Peyer's patch (tissue), 4 donors: ENCODE measurements at regions not wholly inside any gene's neighbourhood (a gene's known extent, or its start where the extent isn't known, plus 50 kb on each side); places are given as distances from the start of the nearest gene placed in this dataset.

ENCODE experiments used
- DNase-seq, 3 donors: peaks; one replicate each; pipeline ENCODE4 v3.0.0-alpha.2; 2017 to 2019
- H3K27ac ChIP-seq, 4 donors: fragments of 200-600 bp; sonication (generic); one replicate each; pipeline ENCODE4 v1.5.1; 2016 to 2019
- H3K27me3 ChIP-seq, 2 donors: fragments of 200-600 bp; sonication (generic); one replicate each; pipeline ENCODE4 v1.5.1; 2019
- H3K36me3 ChIP-seq, 3 donors: fragments of 200-600 bp; sonication (generic); one replicate each; pipeline ENCODE4 v1.5.1; 2016 to 2019
- H3K4me1 ChIP-seq, 4 donors: fragments of 200-600 bp; sonication (generic); one replicate each; pipeline ENCODE4 v1.5.1; 2016 to 2019
- H3K4me3 ChIP-seq, 4 donors: fragments of 200-600 bp; sonication (generic); 1 replicate in 3 of 4; 2 replicates in 1 of 4; pipeline ENCODE4 v1.5.1; 2016 to 2019; ENCODE audit warnings: mild to moderate bottlenecking in 1 of 4
- H3K9me3 ChIP-seq, 4 donors: fragments of 200-600 bp; sonication (generic); one replicate each; pipeline ENCODE4 v1.5.1; 2016 to 2019; ENCODE audit warnings: mild to moderate bottlenecking in 1 of 4
- POLR2A ChIP-seq, 2 donors: fragments of 450-650 bp; IDR thresholded peaks; one replicate each; pipeline ENCODE4 v1.5.1; 2017; ENCODE audit warnings: antibody characterized with exemption in 2 of 2, mild to moderate bottlenecking in 2 of 2, moderate library complexity in 2 of 2
- TF ChIP-seq, protein P1 (sequence below), 6 experiments: fragments of 450-650 bp in 4 of 6; fragments of 200-600 bp in 2 of 6; sonication (generic) in 1 of 6; IDR thresholded peaks; one replicate each; pipeline ENCODE4 v1.5.1; 2017 to 2019; ENCODE audit warnings: antibody characterized with exemption in 6 of 6, mild to moderate bottlenecking in 3 of 6, moderate library complexity in 1 of 6

DNA sequence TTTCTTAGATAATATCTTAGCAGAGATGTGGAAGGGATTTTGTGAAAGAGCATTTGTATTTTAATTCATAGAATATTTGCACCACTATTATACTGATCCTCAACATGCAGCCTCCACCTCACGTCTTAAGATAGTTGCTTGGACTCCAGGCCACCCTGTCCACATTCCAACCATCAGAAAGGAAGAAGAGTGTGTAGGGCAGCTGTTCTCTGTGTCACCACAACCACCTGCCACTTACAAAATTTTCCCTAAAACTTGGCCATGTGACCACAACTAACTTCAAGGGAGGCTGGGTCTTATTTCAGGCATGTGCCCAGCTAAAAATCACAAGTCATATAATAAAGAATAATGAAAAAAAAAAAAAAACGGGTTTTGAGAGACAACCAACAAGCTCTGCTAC is 528.1 kb downstream of the RAB28 start:
- no peak for DNase-seq
- Histone ChIP-seq H3K27me3 (no peaks in the 10 kb centered on the region), H3K4me3 (no peak overlapping the region), H3K36me3 (no peaks in the 10 kb centered on the region), H3K9me3 (no peaks in the 10 kb centered on the region), H3K4me1 (no peaks in the 10 kb centered on the region), H3K27ac (no peak overlapping the region)
- TF ChIP-seq POLR2A (IDR thresholded peaks at IDR 0.05): no peak
- TF ChIP-seq, protein P1, sequence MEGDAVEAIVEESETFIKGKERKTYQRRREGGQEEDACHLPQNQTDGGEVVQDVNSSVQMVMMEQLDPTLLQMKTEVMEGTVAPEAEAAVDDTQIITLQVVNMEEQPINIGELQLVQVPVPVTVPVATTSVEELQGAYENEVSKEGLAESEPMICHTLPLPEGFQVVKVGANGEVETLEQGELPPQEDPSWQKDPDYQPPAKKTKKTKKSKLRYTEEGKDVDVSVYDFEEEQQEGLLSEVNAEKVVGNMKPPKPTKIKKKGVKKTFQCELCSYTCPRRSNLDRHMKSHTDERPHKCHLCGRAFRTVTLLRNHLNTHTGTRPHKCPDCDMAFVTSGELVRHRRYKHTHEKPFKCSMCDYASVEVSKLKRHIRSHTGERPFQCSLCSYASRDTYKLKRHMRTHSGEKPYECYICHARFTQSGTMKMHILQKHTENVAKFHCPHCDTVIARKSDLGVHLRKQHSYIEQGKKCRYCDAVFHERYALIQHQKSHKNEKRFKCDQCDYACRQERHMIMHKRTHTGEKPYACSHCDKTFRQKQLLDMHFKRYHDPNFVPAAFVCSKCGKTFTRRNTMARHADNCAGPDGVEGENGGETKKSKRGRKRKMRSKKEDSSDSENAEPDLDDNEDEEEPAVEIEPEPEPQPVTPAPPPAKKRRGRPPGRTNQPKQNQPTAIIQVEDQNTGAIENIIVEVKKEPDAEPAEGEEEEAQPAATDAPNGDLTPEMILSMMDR (IDR thresholded peaks at IDR 0.05): no peak

DNA sequence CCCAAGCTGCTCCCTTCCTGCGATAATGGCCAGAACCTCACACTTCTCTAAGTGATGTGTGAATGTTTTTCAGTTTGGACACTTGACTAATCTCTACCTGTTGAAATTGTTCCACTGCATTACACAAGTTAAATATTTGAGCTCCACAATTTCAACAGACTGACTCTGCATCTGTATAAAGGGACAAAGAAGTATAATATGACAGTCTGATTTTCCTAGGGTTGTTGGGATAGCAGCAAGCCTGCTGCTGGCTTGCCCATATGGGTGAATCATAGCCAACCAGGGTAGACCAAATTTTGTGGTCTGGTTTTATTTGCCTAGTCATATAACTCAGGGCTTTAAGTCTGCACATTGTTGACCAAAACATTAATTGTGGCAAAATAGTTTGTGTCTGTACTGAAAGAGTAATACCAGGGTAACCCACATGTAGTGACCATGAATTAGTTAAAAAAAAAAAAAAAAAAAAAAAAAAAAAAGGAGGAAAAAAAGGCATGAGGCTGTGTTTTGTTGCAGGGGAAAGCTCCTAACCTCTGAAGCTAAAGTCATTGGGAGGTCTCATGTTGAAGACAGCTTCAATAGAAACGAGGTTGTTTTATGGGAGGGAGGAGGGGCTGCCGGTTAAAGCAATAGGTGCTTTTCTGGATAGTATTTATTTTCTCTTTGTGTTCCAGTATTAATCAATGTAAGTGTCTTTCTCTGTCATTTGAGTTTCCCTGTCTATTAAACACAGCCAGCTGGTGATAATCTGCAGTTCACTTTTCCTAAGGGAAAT is 534.2 kb downstream of the RAB28 start:
- H3K27me3 ChIP-seq: no peaks in the 10 kb centered on the region
- TF ChIP-seq POLR2A (IDR thresholded peaks at IDR 0.05): no peak
- TF ChIP-seq, protein P1 (IDR thresholded peaks at IDR 0.05): no peak
- H3K9me3 ChIP-seq: no peaks in the 10 kb centered on the region
- H3K4me3 ChIP-seq: no peak overlapping the region
- no peak for DNase-seq
- no peak overlapping the region for H3K27ac ChIP-seq
- no peaks in the 10 kb centered on the region for H3K36me3 ChIP-seq
- H3K4me1 ChIP-seq: no peaks in the 10 kb centered on the region

DNA sequence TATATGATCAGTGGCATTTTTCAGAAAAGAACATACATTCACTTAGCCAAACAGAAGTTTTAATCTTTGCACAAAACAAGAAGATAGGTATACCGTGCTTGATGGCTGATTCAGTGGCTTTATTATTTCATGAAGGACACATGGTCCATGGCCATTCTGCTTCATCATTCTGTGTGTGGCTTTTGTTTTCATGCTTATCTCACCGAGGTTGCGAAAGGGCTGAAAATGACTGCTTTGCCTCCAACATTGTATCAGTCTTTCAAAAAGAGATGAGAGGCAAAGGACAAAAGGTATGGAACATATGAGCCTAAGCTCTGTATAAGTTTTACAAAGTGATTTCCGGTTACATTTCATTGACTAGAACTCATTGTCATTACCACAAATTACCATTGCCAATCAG is 541.1 kb downstream of the RAB28 start:
- TF ChIP-seq, protein P1 (IDR thresholded peaks at IDR 0.05): no peak
- no peak for TF ChIP-seq POLR2A (IDR thresholded peaks at IDR 0.05)
- Histone ChIP-seq H3K4me3 (no peak overlapping the region), H3K4me1 (no peaks in the 10 kb centered on the region), H3K36me3 (no peaks in the 10 kb centered on the region), H3K9me3 (no peaks in the 10 kb centered on the region), H3K27ac (no peak overlapping the region), H3K27me3 (no peaks in the 10 kb centered on the region)
- DNase-seq: no peak

DNA sequence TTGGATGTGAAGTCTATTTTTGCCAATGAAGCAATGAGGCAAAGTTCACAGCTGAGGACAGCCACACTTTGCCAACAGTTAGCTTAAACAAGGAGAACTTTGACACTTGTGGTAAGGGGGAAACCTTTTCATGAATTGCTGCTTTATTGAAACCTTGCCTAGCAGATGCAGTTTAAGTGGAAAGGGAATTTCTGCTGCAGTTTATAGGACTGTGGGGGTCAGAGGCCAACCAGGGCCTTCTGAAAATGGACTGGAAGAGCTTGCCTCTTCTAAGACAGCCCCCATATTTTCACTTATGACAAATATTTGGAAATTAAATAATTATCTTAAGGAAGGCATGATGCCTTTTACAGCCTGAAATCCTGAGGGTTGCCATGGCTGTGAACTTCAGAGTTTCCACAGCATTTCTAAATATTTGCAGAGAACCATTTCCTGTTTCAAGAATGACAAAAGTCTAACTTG is 550.3 kb downstream of the RAB28 start:
- H3K27ac ChIP-seq: no peak overlapping the region
- no peaks in the 10 kb centered on the region for H3K27me3 ChIP-seq
- no peaks in the 10 kb centered on the region for H3K4me1 ChIP-seq
- TF ChIP-seq POLR2A (IDR thresholded peaks at IDR 0.05): no peak
- TF ChIP-seq, protein P1 (IDR thresholded peaks at IDR 0.05): no peak
- H3K9me3 ChIP-seq: no peaks in the 10 kb centered on the region
- no peak for DNase-seq
- no peak overlapping the region for H3K4me3 ChIP-seq
- H3K36me3 ChIP-seq: no peaks in the 10 kb centered on the region

DNA sequence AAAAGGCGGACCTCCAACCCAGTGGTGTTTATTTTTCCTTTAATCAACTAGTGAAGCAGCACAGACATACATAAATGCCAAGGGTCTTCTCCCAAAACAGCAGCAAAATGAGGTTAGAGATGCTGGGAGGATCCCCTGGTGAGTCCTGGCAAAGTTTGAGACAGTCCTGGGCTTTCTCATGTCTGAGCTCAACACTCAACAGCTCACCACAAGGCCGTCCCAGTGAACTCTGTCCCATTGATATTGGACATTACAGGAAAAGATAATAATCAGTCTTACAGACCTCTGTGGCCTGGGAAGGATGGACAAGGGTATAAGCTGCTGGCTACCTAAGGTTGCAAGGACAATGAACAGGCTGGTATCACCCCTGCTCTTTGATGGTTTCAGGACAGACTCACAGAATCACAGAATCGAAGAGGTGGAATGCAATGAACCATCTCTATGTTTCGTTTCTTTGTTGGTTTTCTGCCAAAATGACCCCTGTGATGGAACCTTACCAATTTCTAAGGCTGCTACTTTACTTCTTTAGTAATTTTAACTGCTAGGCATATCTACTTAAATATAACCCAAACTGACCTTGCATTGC is 551.8 kb downstream of the RAB28 start:
- Histone ChIP-seq H3K36me3 (no peaks in the 10 kb centered on the region), H3K27ac (no peak overlapping the region), H3K4me3 (no peak overlapping the region), H3K27me3 (no peaks in the 10 kb centered on the region), H3K4me1 (no peaks in the 10 kb centered on the region), H3K9me3 (no peaks in the 10 kb centered on the region)
- no peak for DNase-seq
- TF ChIP-seq POLR2A (IDR thresholded peaks at IDR 0.05): no peak
- TF ChIP-seq, protein P1 (IDR thresholded peaks at IDR 0.05): no peak
